ENCODE measurements at regions not wholly inside any gene's neighbourhood (a gene's known extent, or its start where the extent isn't known, plus 50 kb on each side); places are given as distances from the start of the nearest gene placed in this dataset.

DNA sequence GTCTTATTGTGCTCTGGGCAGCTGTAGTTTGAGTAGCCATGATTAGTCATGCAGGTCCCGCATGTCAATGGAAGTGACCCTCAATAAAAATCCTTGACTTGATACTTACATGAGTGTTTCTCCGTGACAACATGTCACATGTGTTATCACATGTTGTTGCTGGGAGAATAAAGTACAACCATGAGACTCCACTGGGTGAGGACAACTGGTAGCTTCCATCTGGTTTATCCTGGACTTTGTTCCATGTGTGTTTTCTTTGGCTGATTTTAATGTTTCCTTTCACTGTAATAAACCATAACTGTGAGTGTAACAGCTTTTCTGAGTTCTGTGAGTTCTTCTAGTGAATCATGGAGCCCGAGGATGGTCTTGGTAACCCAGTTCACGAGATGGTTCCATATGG is 63.1 kb upstream of the NDN start:
- TF ChIP-seq, protein P1, sequence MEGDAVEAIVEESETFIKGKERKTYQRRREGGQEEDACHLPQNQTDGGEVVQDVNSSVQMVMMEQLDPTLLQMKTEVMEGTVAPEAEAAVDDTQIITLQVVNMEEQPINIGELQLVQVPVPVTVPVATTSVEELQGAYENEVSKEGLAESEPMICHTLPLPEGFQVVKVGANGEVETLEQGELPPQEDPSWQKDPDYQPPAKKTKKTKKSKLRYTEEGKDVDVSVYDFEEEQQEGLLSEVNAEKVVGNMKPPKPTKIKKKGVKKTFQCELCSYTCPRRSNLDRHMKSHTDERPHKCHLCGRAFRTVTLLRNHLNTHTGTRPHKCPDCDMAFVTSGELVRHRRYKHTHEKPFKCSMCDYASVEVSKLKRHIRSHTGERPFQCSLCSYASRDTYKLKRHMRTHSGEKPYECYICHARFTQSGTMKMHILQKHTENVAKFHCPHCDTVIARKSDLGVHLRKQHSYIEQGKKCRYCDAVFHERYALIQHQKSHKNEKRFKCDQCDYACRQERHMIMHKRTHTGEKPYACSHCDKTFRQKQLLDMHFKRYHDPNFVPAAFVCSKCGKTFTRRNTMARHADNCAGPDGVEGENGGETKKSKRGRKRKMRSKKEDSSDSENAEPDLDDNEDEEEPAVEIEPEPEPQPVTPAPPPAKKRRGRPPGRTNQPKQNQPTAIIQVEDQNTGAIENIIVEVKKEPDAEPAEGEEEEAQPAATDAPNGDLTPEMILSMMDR (IDR thresholded peaks at IDR 0.05; ENCODE audit: control extremely low read depth, extremely low read depth, low read depth, missing control alignments): no peak
- POLR2A ChIA-PET: no interaction called here
- DNase-seq (ENCODE audit: extremely low spot score): no peak
- CTCF ChIA-PET: no interaction called here

DNA sequence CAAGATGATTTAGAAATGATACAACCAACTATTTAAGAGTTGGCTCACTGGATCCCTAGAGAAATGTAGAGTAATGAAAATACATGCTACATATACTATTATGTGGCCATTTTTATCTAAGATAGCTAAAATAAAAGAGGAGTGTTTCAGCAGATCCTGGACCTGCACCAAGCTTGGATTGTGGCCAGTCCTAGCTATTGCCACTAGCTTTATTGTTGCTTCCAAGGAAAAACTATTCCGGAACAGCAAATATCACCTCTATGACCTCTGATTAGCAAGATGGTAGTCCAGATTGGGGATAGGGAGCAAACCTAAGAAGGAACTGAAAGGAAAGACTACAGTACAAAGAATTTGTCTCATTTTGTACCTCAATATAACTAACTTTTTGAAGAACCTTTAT is 63.7 kb upstream of the NDN start:
- no peak for DNase-seq (ENCODE audit: extremely low spot score)
- TF ChIP-seq, protein P1 (IDR thresholded peaks at IDR 0.05; ENCODE audit: control extremely low read depth, extremely low read depth, low read depth, missing control alignments): no peak
- ChIA-PET CTCF (no interaction called here), POLR2A (no interaction called here)

DNA sequence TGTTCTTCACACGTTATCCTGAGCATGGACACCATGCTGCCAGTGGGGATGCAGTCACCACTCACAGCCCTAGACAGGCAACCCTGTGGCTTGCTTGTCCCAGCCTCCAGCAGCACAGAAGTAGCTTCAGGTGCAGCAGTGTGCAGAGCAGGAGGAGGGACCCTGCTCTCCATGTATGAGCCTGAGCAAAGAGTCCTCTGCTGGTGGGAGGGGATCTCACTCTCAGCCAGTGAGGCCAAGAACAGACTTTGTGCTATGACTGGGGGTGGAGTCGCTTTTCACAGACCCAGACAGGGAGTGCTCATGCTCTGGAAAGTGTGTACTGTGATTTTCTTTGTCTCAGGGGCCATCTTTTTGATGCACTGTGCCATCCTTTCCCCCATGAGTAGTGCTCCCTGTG is 66.1 kb upstream of the NDN start:
- ChIA-PET CTCF (no interaction called here), POLR2A (no interaction called here)
- TF ChIP-seq, protein P1 (IDR thresholded peaks at IDR 0.05; ENCODE audit: control extremely low read depth, extremely low read depth, low read depth, missing control alignments): no peak
- DNase-seq (ENCODE audit: extremely low spot score): no peak

DNA sequence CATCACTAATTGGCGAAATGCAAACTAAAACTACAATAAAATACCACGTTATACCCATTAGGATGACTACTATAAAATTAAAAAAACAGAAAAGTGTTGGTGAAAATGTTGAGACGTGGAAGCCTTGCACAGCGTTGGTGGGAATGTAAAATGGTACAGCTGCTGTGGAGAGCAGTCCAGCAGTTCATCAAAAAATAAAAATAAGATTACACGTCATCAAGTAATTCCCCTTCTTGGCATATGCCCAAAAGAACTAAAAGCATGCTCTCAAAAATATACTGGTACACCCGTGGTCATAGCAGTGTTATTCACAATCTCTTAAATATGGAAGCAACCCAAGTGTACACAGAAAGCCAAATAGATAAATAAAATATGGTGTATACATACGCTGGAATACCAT is 71.8 kb upstream of the NDN start:
- ChIA-PET POLR2A (no interaction called here), CTCF (no interaction called here)
- DNase-seq (ENCODE audit: extremely low spot score): no peak
- TF ChIP-seq, protein P1 (IDR thresholded peaks at IDR 0.05; ENCODE audit: control extremely low read depth, extremely low read depth, low read depth, missing control alignments): no peak

DNA sequence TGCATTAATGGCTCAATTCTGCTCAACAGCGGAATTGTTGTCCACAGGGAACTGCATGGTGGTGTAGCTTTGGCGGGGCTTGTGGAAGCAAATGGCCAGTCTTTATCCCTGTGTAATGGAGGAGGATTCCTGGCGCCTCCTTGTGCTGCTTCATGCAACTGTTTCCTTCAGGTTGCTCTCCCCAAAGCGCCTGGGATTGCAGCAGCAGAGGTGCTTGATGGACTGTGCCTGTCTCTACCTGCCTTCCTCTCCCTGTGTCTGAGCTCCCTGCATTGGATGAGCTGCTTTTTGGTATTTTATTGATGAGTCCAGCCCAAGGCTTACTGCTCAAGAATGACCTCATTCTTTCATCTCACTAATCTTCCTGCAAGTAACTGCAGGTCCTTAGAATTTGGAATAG is 72.9 kb upstream of the NDN start:
- TF ChIP-seq, protein P1 (IDR thresholded peaks at IDR 0.05; ENCODE audit: control extremely low read depth, extremely low read depth, low read depth, missing control alignments): no peak
- DNase-seq (ENCODE audit: extremely low spot score): no peak
- ChIA-PET CTCF (no interaction called here), POLR2A (no interaction called here)

DNA sequence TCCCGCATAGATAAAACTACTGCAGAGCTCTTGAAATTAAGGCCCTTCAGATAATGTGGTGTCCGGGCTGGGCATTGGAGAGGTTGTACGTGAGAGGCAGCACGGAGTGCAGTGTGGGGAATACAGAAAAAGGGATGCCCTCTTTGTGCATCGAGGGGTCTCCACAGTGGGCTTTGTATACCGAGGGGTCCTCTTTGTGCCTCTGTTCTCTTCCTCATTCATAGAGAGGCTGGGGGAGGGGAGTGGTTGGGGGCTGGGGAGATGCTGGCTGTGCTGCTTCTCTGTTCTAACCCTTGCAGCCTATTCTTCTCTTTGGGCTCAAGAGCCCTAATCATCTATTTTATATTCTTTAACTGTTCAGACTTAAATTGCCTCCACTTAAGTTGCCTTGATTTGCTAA is 74.3 kb upstream of the NDN start:
- CTCF ChIA-PET: no interaction called here
- POLR2A ChIA-PET: no interaction called here
- TF ChIP-seq, protein P1 (IDR thresholded peaks at IDR 0.05; ENCODE audit: control extremely low read depth, extremely low read depth, low read depth, missing control alignments): no peak
- DNase-seq (ENCODE audit: extremely low spot score): no peak

DNA sequence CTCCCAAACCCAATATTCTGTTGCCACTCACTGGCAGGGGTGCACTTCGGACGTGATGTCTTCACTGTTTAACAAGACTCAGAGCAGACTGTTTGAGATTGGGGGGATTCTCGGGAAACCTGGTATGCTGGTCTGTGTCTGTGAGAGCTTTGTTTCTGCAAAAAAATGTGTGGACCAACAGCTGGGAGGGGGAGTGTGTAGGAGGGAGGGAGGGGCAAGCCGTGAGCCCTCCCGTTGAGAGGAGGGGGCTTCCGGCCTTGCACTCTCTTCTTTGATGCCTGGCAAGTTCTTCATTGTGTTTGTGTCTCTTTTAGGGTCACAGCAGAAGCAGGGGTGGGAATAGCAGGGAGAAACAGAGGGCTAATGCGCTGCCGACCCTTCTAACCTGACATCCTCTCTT is 74.9 kb upstream of the NDN start:
- CTCF ChIA-PET: no interaction called here

More for the DNA sequence above, 74.9 kb upstream of the NDN start:
- POLR2A ChIA-PET: no interaction called here
- TF ChIP-seq, protein P1 (IDR thresholded peaks at IDR 0.05; ENCODE audit: control extremely low read depth, extremely low read depth, low read depth, missing control alignments): no peak
- no peak for DNase-seq (ENCODE audit: extremely low spot score)
